NCI-H82 treated with DMSO at 0.1 percent for 48 hours (cell line): ENCODE measurements at regions not wholly inside any gene's neighbourhood (a gene's known extent, or its start where the extent isn't known, plus 50 kb on each side); places are given as distances from the start of the nearest gene placed in this dataset.

ENCODE experiments used
- DNase-seq: peaks from one replicate; lab custom pipeline; 2025; ENCODE audit not compliant: unreplicated experiment; lab: John Stamatoyannopoulos, UW

DNA sequence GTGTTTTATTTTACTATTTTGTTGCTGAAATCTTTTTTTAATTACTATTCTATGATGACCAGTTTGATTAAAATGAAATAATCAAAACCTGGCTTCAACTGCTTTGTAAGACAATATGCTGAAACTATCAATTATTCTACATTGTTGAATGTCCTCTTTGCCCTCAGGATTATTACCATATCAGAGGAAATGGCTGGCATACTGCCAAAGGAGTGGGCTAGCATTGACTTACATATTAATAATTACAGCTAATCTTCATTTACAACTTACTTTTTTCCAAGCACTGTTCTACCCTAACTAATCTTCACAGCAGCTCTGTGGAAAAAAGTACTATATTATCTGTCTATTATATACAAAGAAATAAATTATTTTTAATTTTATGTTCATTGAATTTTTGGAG is 560.5 kb downstream of the BCKDHB start:
- no peak for DNase-seq

GRCh38 chr6:80658926-80659325 is 552.5 kb downstream of the BCKDHB start:
- DNase-seq, result no peak

GRCh38 chr6:80647156-80647555 is 540.7 kb downstream of the BCKDHB start:
- DNase-seq, result no peak

DNA sequence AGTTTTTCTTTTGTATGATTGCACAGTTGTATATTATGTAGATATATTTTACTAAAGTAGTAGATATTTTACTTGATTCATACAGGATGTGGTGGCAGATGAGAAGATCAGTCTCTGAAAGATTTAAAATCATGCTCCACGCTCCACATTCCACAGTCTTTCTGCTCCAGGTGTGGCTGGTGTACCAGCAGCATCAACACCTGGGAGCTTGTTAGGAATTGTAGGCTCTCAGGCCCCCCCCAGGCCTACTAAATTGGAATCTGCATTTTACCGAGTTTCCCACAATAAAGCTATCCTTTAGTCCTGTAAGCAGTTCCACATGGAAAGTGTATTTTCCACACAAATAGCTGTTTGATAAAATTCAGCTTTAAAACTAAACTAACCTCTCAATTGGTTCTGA is 537.4 kb downstream of the BCKDHB start:
- no peak for DNase-seq

DNA sequence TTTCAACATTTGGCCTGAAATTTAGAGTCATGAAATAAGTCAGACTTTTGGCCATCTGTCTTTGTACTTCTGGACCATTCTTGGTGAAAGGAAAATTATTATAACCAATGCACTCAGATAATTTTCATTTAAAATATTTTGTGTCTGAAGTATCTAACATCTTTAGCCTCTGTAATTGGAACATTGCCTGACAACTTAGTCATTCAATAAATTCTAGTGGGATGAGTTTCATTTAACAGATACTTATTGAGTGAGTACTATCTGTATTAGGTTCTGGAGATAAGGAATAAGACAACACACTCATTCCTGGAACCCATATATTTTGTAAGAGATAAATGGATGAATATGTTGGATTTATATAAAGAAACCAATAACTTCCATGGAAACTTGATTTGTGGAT is 536.0 kb downstream of the BCKDHB start:
- DNase-seq, result no peak

GRCh38 chr6:80641591-80641990 is 535.1 kb downstream of the BCKDHB start:
- DNase-seq, result no peak

GRCh38 chr6:80640176-80640575 is 533.7 kb downstream of the BCKDHB start:
- DNase-seq, result no peak

GRCh38 chr6:80639181-80639629 is 532.7 kb downstream of the BCKDHB start:
- no peak for DNase-seq

- DNase-seq, result no peak
Measured at GRCh38 chr6:80638213-80639055, 532.0 kb downstream of the BCKDHB start.

GRCh38 chr6:80637312-80637711 is 530.8 kb downstream of the BCKDHB start:
- DNase-seq, result no peak

GRCh38 chr6:80636689-80637088 is 530.2 kb downstream of the BCKDHB start:
- no peak for DNase-seq

- DNase-seq, result no peak
Measured at GRCh38 chr6:80633412-80633811, 526.9 kb downstream of the BCKDHB start.

GRCh38 chr6:80625405-80625804 is 518.9 kb downstream of the BCKDHB start:
- DNase-seq, result no peak

DNA sequence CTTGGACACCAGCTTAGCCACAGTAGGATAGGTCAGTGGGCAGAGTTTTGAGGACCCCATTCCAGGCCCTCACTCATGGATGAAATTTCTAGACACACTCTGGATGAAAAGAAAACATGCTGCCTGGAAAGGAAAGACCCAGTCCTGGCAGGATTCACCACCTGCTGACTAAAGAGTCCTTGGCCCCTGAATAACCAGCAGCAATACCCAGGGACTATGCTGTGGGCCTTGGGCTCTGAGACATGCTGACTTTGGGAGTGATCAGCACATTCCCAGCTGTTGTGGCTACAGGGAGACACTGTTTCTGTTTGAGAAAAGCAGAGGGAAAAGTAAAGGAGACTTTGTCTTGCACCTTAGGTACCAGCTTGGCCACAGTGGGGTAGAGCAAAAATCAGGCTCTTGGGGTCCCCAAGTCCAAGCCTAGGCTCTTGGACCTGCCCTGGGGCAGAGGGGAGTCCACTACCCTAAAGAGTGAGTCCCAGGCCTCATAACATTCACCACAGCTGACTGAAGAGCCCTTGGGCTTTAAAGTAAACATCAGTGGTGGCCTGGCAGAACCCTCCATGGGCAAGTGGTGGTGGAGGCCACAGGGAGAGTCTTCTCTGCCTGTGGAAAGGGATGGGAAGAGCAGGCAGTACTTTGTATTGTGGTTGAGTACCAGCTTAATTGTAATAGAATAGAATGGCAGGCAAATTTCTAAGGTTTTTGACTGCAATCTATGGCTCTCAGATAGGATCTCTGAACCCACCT is 516.8 kb downstream of the BCKDHB start:
- DNase-seq, result no peak

DNA sequence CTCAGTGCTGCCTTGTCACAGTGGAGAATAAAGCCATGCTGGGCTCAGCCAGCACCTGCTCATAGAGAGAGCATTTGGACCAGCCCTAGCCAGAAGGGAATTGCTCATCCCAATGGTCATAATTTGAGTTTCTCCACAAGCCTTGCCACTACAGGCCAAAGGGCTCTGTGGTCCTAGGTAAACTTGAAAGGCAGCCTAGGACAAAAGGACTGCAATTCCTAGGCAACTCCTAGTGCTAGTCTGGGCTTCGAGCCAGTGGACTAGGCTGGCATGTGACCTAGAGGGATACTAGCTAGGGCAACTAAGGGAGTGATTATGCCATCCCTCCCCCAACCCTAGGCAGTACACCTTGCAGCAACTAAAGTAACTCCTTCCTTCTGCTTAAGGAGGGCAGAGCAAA is 516.2 kb downstream of the BCKDHB start:
- no peak for DNase-seq

DNA sequence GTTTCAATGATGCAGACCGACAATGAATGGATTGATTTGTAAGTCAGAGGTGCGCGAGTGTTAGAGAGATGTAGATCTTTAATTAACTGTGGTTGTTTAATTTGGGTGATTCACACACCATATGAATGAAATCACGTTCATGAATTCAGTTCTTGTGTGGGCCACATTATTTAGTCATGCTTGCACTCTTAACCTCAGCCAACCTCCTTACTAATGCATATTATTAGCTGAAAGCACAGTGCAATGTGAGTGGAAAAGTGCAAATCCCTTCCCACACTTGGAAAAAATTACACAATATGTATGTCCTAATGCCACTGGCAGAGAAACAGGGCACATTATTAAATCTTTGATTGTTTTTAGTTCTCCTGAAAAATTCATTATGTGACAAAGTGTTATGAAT is 512.5 kb downstream of the BCKDHB start:
- no peak for DNase-seq

- no peak for DNase-seq
Measured at GRCh38 chr6:80610846-80611245, 504.4 kb downstream of the BCKDHB start.

GRCh38 chr6:80608881-80609280 is 502.4 kb downstream of the BCKDHB start:
- no peak for DNase-seq

GRCh38 chr6:80607811-80608391 is 501.4 kb downstream of the BCKDHB start:
- no peak for DNase-seq

- DNase-seq, result peak; percentile 2
Measured at GRCh38 chr6:80605165-80605989, 498.9 kb downstream of the BCKDHB start.

DNA sequence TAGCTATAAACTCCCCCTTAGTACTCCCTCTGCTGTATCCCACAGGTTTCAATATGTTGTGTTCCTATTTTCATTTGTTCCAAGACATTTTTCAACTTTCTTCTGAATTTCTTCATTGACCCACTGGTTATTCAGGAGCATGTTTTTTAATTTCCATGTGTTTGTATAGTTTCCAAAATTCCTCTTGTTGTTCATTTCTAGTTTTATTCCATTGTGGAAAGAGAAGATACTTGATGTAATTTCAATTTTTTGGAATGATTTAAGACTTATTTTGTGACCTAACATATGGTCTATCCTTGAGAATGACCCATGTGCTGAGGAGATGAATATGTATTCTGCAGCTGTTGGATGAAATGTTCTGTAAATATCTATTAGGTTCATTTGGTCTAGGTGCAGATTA is 497.2 kb downstream of the BCKDHB start:
- no peak for DNase-seq
